ENCODE measurements at regions not wholly inside any gene's neighbourhood (a gene's known extent, or its start where the extent isn't known, plus 50 kb on each side); places are given as distances from the start of the nearest gene placed in this dataset.

DNA sequence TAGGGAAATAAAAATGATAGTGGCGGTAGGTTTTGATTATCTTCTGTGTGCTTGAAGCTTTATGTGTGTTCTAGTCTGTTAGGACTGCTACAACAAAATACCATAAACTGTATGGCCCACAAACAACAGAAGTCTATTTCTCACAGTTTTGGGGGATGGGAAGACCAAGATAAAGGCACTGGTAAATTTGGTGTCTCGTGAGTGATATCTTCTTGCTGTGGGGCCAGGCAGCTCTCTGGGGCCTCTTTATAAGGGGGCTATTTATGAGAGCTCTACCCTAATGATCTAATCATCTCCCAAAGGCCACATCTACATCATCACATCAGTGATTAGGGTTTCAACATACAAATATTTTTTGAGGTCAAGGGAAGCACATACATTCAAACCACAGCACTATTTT lies 86.8 kb upstream of the SPHKAP start:
- ATAC-seq (ENCODE audit: poor library complexity) (no peak), DNase-seq (no peak)
- TF ChIP-seq, protein P1, sequence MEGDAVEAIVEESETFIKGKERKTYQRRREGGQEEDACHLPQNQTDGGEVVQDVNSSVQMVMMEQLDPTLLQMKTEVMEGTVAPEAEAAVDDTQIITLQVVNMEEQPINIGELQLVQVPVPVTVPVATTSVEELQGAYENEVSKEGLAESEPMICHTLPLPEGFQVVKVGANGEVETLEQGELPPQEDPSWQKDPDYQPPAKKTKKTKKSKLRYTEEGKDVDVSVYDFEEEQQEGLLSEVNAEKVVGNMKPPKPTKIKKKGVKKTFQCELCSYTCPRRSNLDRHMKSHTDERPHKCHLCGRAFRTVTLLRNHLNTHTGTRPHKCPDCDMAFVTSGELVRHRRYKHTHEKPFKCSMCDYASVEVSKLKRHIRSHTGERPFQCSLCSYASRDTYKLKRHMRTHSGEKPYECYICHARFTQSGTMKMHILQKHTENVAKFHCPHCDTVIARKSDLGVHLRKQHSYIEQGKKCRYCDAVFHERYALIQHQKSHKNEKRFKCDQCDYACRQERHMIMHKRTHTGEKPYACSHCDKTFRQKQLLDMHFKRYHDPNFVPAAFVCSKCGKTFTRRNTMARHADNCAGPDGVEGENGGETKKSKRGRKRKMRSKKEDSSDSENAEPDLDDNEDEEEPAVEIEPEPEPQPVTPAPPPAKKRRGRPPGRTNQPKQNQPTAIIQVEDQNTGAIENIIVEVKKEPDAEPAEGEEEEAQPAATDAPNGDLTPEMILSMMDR (IDR thresholded peaks at IDR 0.05) = no peak
- Histone ChIP-seq H3K36me3 (ENCODE audit: insufficient read depth, low read length) (no peaks in the 10 kb centered on the region), H3K9me3 (ENCODE audit: control insufficient read depth in 1 of 2, insufficient read depth in 1 of 2, low read length in 2 of 2) (peaks cover 0 to 3% of the 10 kb centered on the region in 2 experiments), H3K27me3 (ENCODE audit: control insufficient read depth in 1 of 2, insufficient read depth in 2 of 2, low read length in 2 of 2) (no peaks in the 10 kb centered on the region), H3K27ac (ENCODE audit: low read depth in 1 of 2, low read length in 2 of 2) (no peak overlapping the region), H3K4me1 (ENCODE audit: insufficient read depth, low read length) (no peaks in the 10 kb centered on the region), H3K4me3 (ENCODE audit: low read length) (no peak overlapping the region)
- ChIA-PET CTCF (no interaction called here), POLR2A (no interaction called here)
- intact Hi-C loops (cut with DNase I, micrococcal nuclease) = no loop called here
- Mint-ChIP-seq H3K4me1 (ENCODE audit: low read depth) (no peaks in the 10 kb centered on the region), H3K36me3 (ENCODE audit: low read depth) (no peaks in the 10 kb centered on the region), H3K27me3 (no peaks in the 10 kb centered on the region), H3K9me3 (peaks cover 7% of the 10 kb centered on the region), H3K27ac (no peak overlapping the region), H3K4me3 (no peak overlapping the region)

DNA sequence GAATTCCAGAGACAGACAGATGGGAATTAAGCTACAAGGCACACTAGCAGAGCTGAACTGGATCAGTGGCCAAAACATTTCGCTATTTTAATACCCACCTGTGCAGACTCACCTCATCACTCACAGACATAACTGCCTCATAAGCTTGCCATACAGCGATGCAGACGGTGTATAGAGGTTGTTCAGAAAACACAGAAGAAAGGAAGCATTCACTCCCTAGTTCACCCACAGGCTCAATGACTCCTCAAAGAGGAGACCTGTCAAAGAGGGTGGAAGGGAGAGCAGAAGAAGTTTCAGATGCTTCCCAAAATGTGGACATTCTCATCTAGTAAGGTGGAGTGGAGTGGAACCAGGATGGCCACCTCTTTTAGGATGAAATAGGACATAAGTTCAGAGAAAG lies 81.7 kb upstream of the SPHKAP start:
- Histone ChIP-seq H3K27me3 (ENCODE audit: control insufficient read depth in 1 of 2, insufficient read depth in 2 of 2, low read length in 2 of 2) (no peaks in the 10 kb centered on the region), H3K9me3 (ENCODE audit: control insufficient read depth in 1 of 2, insufficient read depth in 1 of 2, low read length in 2 of 2) (peaks cover 0 to 3% of the 10 kb centered on the region in 2 experiments), H3K4me1 (ENCODE audit: insufficient read depth, low read length) (no peaks in the 10 kb centered on the region), H3K4me3 (ENCODE audit: low read length) (no peak overlapping the region), H3K27ac (ENCODE audit: low read depth in 1 of 2, low read length in 2 of 2) (no peak overlapping the region), H3K36me3 (ENCODE audit: insufficient read depth, low read length) (no peaks in the 10 kb centered on the region)
- H3K36me3 Mint-ChIP-seq (ENCODE audit: low read depth) = no peaks in the 10 kb centered on the region
- POLR2A ChIA-PET = no interaction called here
- no peak for DNase-seq
- H3K9me3 Mint-ChIP-seq = peaks cover 17% of the 10 kb centered on the region
- TF ChIP-seq, protein P1 (IDR thresholded peaks at IDR 0.05) = no peak
- no peak overlapping the region for H3K4me3 Mint-ChIP-seq
- ATAC-seq (ENCODE audit: poor library complexity) = no peak
- H3K27me3 Mint-ChIP-seq = no peaks in the 10 kb centered on the region
- intact Hi-C loops (cut with DNase I, micrococcal nuclease) = no loop called here
- no peak overlapping the region for H3K27ac Mint-ChIP-seq
- H3K4me1 Mint-ChIP-seq (ENCODE audit: low read depth) = no peaks in the 10 kb centered on the region
- CTCF ChIA-PET = no interaction called here

DNA sequence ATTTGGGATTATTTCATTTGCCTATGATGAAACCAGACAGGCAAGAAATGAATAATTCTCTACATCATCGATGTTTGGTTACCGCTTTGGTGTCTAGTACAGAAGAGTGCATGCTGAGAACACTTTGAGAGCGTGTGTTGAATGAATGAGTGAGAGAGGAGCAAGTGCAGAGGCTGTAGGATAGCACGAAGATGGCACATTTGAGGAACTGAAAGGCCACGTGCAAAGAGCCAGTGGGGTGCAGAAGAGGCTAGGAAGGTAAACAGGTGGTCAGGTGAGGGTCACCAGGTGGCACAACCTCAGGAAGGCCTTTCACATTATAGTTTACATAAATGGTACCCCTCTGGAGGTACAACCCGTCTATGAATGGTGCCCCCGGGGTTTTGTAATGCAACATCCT lies 80.1 kb upstream of the SPHKAP start:
- TF ChIP-seq, protein P1 (IDR thresholded peaks at IDR 0.05) = no peak
- ChIA-PET POLR2A (no interaction called here), CTCF (no interaction called here)
- no peaks in the 10 kb centered on the region for H3K4me1 Mint-ChIP-seq (ENCODE audit: low read depth)
- H3K27me3 Mint-ChIP-seq = no peaks in the 10 kb centered on the region
- DNase-seq (no peak), ATAC-seq (ENCODE audit: poor library complexity) (no peak)
- no peak overlapping the region for H3K4me3 Mint-ChIP-seq
- no peaks in the 10 kb centered on the region for H3K27me3 ChIP-seq (ENCODE audit: control insufficient read depth in 1 of 2, insufficient read depth in 2 of 2, low read length in 2 of 2)
- H3K4me1 ChIP-seq (ENCODE audit: insufficient read depth, low read length) = no peaks in the 10 kb centered on the region
- peaks cover 15% of the 10 kb centered on the region for H3K9me3 Mint-ChIP-seq
- H3K36me3 Mint-ChIP-seq (ENCODE audit: low read depth) = no peaks in the 10 kb centered on the region
- no peaks in the 10 kb centered on the region for H3K36me3 ChIP-seq (ENCODE audit: insufficient read depth, low read length)
- peaks cover 0 to 3% of the 10 kb centered on the region in 2 experiments for H3K9me3 ChIP-seq (ENCODE audit: control insufficient read depth in 1 of 2, insufficient read depth in 1 of 2, low read length in 2 of 2)
- H3K27ac ChIP-seq (ENCODE audit: low read depth in 1 of 2, low read length in 2 of 2) = no peak overlapping the region
- no peak overlapping the region for H3K27ac Mint-ChIP-seq
- intact Hi-C loops (cut with DNase I, micrococcal nuclease) = no loop called here
- no peak overlapping the region for H3K4me3 ChIP-seq (ENCODE audit: low read length)

All from CD4-positive, alpha-beta T cell (primary cell).